Osteocyte (in vitro differentiated cells): ENCODE measurements at regions not wholly inside any gene's neighbourhood (a gene's known extent, or its start where the extent isn't known, plus 50 kb on each side); places are given as distances from the start of the nearest gene placed in this dataset.

Experiments
- DNase-seq: peaks from one replicate; pipeline ENCODE4 v3.0.0; 2021; ENCODE audit warnings: mixed read lengths; ENCODE audit not compliant: unreplicated experiment; ENCODE audit errors: extremely low spot score
- H3K27ac Mint-ChIP-seq: one replicate; pipeline ENCODE4 v1.8.0; 2021; ENCODE audit warnings: mild to moderate bottlenecking, mixed read lengths; ENCODE audit not compliant: unreplicated experiment
- H3K27me3 Mint-ChIP-seq: one replicate; pipeline ENCODE4 v1.8.0; 2021; ENCODE audit warnings: mixed read lengths; ENCODE audit not compliant: unreplicated experiment
- H3K36me3 Mint-ChIP-seq: one replicate; pipeline ENCODE4 v1.8.0; 2021; ENCODE audit warnings: mixed read lengths; ENCODE audit not compliant: unreplicated experiment
- H3K4me1 Mint-ChIP-seq: one replicate; pipeline ENCODE4 v1.8.0; 2021; ENCODE audit warnings: mixed read lengths; ENCODE audit not compliant: unreplicated experiment
- H3K4me3 Mint-ChIP-seq: one replicate; pipeline ENCODE4 v1.8.0; 2021; ENCODE audit warnings: mild to moderate bottlenecking, moderate library complexity, mixed read lengths; ENCODE audit not compliant: unreplicated experiment
- H3K9me3 Mint-ChIP-seq: one replicate; pipeline ENCODE4 v1.8.0; 2021; ENCODE audit warnings: mixed read lengths; ENCODE audit not compliant: unreplicated experiment
- TF ChIP-seq, protein P1 (sequence below): fragments of 200-600 bp; sonication (generic); IDR thresholded peaks from 2 replicates; pipeline ENCODE4 v1.5.0; 2021; ENCODE audit warnings: antibody characterized with exemption, mild to moderate bottlenecking, moderate library complexity

DNA sequence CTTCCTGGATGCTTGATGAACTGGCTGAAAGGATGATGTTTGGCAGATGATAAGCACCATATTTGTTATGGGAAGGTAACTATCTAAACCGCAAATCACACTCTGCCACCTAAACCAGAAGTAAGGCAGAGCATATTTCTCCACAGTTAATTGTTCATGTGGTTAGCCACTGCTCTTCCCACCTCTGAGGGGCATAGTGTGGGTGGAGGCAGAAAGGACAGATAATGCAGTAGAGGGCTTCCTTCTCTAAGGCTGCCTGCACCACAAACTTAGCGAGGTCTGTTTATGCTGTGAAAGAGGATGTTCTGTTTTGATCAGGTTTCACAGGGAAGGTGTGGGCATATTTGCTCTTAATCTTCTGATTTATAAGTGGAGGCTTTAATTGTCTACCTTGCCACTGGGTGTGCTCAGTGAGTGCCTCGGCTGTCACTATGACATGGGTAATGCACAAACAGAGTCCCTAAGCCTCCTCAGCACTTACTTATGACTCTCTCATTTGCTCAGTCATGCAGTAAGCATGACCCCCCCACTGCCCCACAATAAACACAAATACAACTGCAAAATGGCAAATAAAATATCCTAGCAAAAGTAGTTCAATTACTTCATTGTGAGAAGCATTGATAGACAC lies 401.0 kb downstream of the TMA16 start:
- Mint-ChIP-seq H3K27ac (no peak overlapping the region), H3K4me3 (no peak overlapping the region), H3K4me1 (no peaks in the 10 kb centered on the region), H3K9me3 (peaks cover 5% of the 10 kb centered on the region), H3K27me3 (peaks cover 4% of the 10 kb centered on the region), H3K36me3 (no peaks in the 10 kb centered on the region)
- no peak for DNase-seq
- TF ChIP-seq, protein P1, sequence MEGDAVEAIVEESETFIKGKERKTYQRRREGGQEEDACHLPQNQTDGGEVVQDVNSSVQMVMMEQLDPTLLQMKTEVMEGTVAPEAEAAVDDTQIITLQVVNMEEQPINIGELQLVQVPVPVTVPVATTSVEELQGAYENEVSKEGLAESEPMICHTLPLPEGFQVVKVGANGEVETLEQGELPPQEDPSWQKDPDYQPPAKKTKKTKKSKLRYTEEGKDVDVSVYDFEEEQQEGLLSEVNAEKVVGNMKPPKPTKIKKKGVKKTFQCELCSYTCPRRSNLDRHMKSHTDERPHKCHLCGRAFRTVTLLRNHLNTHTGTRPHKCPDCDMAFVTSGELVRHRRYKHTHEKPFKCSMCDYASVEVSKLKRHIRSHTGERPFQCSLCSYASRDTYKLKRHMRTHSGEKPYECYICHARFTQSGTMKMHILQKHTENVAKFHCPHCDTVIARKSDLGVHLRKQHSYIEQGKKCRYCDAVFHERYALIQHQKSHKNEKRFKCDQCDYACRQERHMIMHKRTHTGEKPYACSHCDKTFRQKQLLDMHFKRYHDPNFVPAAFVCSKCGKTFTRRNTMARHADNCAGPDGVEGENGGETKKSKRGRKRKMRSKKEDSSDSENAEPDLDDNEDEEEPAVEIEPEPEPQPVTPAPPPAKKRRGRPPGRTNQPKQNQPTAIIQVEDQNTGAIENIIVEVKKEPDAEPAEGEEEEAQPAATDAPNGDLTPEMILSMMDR, result no peak

DNA sequence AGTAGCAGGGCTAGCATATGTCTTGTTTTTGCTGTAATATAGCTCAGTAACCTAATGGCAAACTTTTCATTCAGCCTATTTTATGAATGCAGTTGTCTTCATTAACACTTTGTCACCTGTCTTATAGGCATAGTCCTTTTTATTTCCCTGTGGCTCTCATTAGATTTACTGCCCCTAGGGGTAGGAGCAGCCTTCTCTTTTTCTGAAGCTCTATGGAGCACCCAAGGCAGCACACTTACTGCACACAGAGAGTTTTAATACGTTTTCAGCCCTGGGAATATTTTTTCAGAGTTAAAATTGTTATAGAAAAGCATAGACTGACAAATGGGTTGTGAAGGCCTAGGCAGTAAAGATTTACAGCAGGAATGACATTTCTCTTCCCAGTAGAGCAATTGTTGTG lies 406.8 kb downstream of the TMA16 start:
- DNase-seq, result no peak
- TF ChIP-seq, protein P1, result no peak
- Mint-ChIP-seq H3K36me3 (no peaks in the 10 kb centered on the region), H3K9me3 (peaks cover 5% of the 10 kb centered on the region), H3K4me3 (no peak overlapping the region), H3K27ac (no peak overlapping the region), H3K27me3 (peaks cover 11% of the 10 kb centered on the region), H3K4me1 (no peaks in the 10 kb centered on the region)

- Mint-ChIP-seq H3K36me3 (no peaks in the 10 kb centered on the region), H3K9me3 (peaks cover 5% of the 10 kb centered on the region), H3K4me3 (no peak overlapping the region), H3K4me1 (no peaks in the 10 kb centered on the region), H3K27ac (no peak overlapping the region), H3K27me3 (peaks cover 11% of the 10 kb centered on the region)
- no peak for DNase-seq
- TF ChIP-seq, protein P1, result no peak
Observed at GRCh38 chr4:163902417-163902816, 407.9 kb downstream of the TMA16 start.

GRCh38 chr4:163911891-163912290 lies 417.4 kb downstream of the TMA16 start:
- TF ChIP-seq, protein P1, result no peak
- H3K27ac Mint-ChIP-seq, result no peak overlapping the region
- H3K27me3 Mint-ChIP-seq, result no peaks in the 10 kb centered on the region
- no peak for DNase-seq
- H3K4me3 Mint-ChIP-seq, result no peak overlapping the region
- no peaks in the 10 kb centered on the region for H3K9me3 Mint-ChIP-seq
- no peaks in the 10 kb centered on the region for H3K36me3 Mint-ChIP-seq
- H3K4me1 Mint-ChIP-seq, result no peaks in the 10 kb centered on the region

GRCh38 chr4:163913571-163913970 lies 419.1 kb downstream of the TMA16 start:
- no peaks in the 10 kb centered on the region for H3K4me1 Mint-ChIP-seq
- H3K9me3 Mint-ChIP-seq, result no peaks in the 10 kb centered on the region
- no peaks in the 10 kb centered on the region for H3K36me3 Mint-ChIP-seq
- no peak overlapping the region for H3K4me3 Mint-ChIP-seq
- H3K27me3 Mint-ChIP-seq, result no peaks in the 10 kb centered on the region
- TF ChIP-seq, protein P1, result no peak
- DNase-seq, result no peak
- no peak overlapping the region for H3K27ac Mint-ChIP-seq
